DND-41 (cell line): ENCODE measurements at regions not wholly inside any gene's neighbourhood (a gene's known extent, or its start where the extent isn't known, plus 50 kb on each side); places are given as distances from the start of the nearest gene placed in this dataset.

Experiments
- ATAC-seq: fragments of 200-7000 bp; cut with Tn5 transposase; 3 replicates; pipeline ENCODE4 v1.9.1; 2021; ENCODE audit warnings: low read depth; ENCODE audit not compliant: insufficient read depth
- DNase-seq: peaks from one replicate; pipeline ENCODE4 v3.0.0-alpha.2; 2020
- H2AFZ ChIP-seq: 2 replicates; pipeline ENCODE4 v1.6.0; 2012; ENCODE audit warnings: low read depth, low read length
- H3K27ac ChIP-seq: 2 replicates; pipeline ENCODE4 v1.5.1; 2012; ENCODE audit warnings: low read length, inconsistent platforms
- H3K27me3 ChIP-seq: fragments of 200-600 bp; sonication (generic); 2 replicates; pipeline ENCODE4 v1.6.0; 2012; ENCODE audit warnings: low read length, mild to moderate bottlenecking, inconsistent platforms; ENCODE audit not compliant: insufficient read depth, poor library complexity
- H3K36me3 ChIP-seq: 2 replicates; pipeline ENCODE4 v1.5.1; 2012; ENCODE audit warnings: low read length, inconsistent platforms; ENCODE audit not compliant: insufficient read depth
- H3K4me1 ChIP-seq: 2 replicates; pipeline ENCODE4 v1.5.1; 2012; ENCODE audit warnings: mild to moderate bottlenecking, low read length; ENCODE audit not compliant: insufficient read depth
- H3K4me2 ChIP-seq: 2 replicates; pipeline ENCODE4 v1.6.0; 2012; ENCODE audit warnings: mild to moderate bottlenecking, moderate library complexity, low read length, inconsistent platforms; ENCODE audit not compliant: insufficient read depth
- H3K4me3 ChIP-seq, 2 experiments: fragments of 200-600 bp in 1 of 2; shearing (Covaris generic) in 1 of 2; 2 replicates each; pipeline ENCODE4 v1.5.1; 2012 to 2016; ENCODE audit warnings: inconsistent platforms in 2 of 2, low read length in 2 of 2, mild to moderate bottlenecking in 2 of 2, low read depth in 1 of 2, moderate library complexity in 1 of 2
- H3K79me2 ChIP-seq: 2 replicates; pipeline ENCODE4 v1.6.0; 2012; ENCODE audit warnings: low read length, inconsistent platforms; ENCODE audit not compliant: insufficient read depth
- H3K9ac ChIP-seq: 2 replicates; pipeline ENCODE4 v1.6.0; 2012; ENCODE audit warnings: low read depth, mild to moderate bottlenecking, inconsistent platforms, low read length, moderate library complexity
- H3K9me3 ChIP-seq: 2 replicates; pipeline ENCODE4 v1.5.1; 2012; ENCODE audit warnings: low read length, moderate library complexity, mild to moderate bottlenecking, inconsistent platforms; ENCODE audit not compliant: insufficient read depth, severe bottlenecking
- H4K20me1 ChIP-seq: 2 replicates; pipeline ENCODE4 v1.6.0; 2012; ENCODE audit warnings: low read length; ENCODE audit not compliant: insufficient read depth
- CTCF ChIP-seq: IDR thresholded peaks from 2 replicates; pipeline ENCODE4 v1.5.1; 2012; ENCODE audit warnings: borderline replicate concordance, low read length, moderate library complexity, mild to moderate bottlenecking; ENCODE audit not compliant: poor library complexity, severe bottlenecking; ENCODE audit errors: extremely low read depth
- EZH2 ChIP-seq: IDR thresholded peaks from 3 replicates; pipeline ENCODE4 v1.6.1; 2012; ENCODE audit warnings: borderline replicate concordance, low read depth, mild to moderate bottlenecking, moderate library complexity, low read length, inconsistent platforms; ENCODE audit not compliant: severe bottlenecking

GRCh38 chr7:26454180-26454579, 162.5 kb downstream of the SNX10 start:
- H3K36me3 ChIP-seq = no peaks in the 10 kb centered on the region
- no peaks in the 10 kb centered on the region for H3K9me3 ChIP-seq
- H2AFZ ChIP-seq = no peak overlapping the region
- TF ChIP-seq CTCF (no peak), EZH2 (no peak)
- H3K27ac ChIP-seq = no peak overlapping the region
- H3K27me3 ChIP-seq = peaks cover 5% of the 10 kb centered on the region
- DNase-seq (no peak), ATAC-seq (no peak)
- no peak overlapping the region for H3K4me3 ChIP-seq
- no peak overlapping the region for H3K9ac ChIP-seq
- H3K4me2 ChIP-seq = no peak overlapping the region
- no peaks in the 10 kb centered on the region for H3K79me2 ChIP-seq
- H4K20me1 ChIP-seq = no peaks in the 10 kb centered on the region
- no peaks in the 10 kb centered on the region for H3K4me1 ChIP-seq

- no peak overlapping the region for H3K9ac ChIP-seq
- H3K4me3 ChIP-seq = no peak overlapping the region
- H3K27me3 ChIP-seq = peaks cover 8% of the 10 kb centered on the region
- H3K79me2 ChIP-seq = no peaks in the 10 kb centered on the region
- no peaks in the 10 kb centered on the region for H4K20me1 ChIP-seq
- H3K9me3 ChIP-seq = no peaks in the 10 kb centered on the region
- TF ChIP-seq EZH2 (no peak), CTCF (no peak)
- H3K4me2 ChIP-seq = no peak overlapping the region
- H3K4me1 ChIP-seq = no peaks in the 10 kb centered on the region
- no peak overlapping the region for H3K27ac ChIP-seq
- no peaks in the 10 kb centered on the region for H3K36me3 ChIP-seq
- ATAC-seq (no peak), DNase-seq (no peak)
- H2AFZ ChIP-seq = no peak overlapping the region
These were observed 166.2 kb downstream of the SNX10 start for GRCh38 chr7:26457696-26458327.

- H3K4me2 ChIP-seq = no peak overlapping the region
- no peaks in the 10 kb centered on the region for H3K9me3 ChIP-seq
- no peak overlapping the region for H3K4me3 ChIP-seq
- TF ChIP-seq EZH2 (no peak), CTCF (no peak)
- DNase-seq (no peak), ATAC-seq (no peak)
- H3K36me3 ChIP-seq = no peaks in the 10 kb centered on the region
- H4K20me1 ChIP-seq = no peaks in the 10 kb centered on the region
- no peak overlapping the region for H3K27ac ChIP-seq
- no peak overlapping the region for H2AFZ ChIP-seq
- no peaks in the 10 kb centered on the region for H3K79me2 ChIP-seq
- H3K4me1 ChIP-seq = no peaks in the 10 kb centered on the region
- H3K27me3 ChIP-seq = peaks cover 8% of the 10 kb centered on the region
- H3K9ac ChIP-seq = no peak overlapping the region
These were observed 166.9 kb downstream of the SNX10 start for GRCh38 chr7:26458466-26459145.
